Adipocyte (in vitro differentiated cells): ENCODE measurements at regions not wholly inside any gene's neighbourhood (a gene's known extent, or its start where the extent isn't known, plus 50 kb on each side); places are given as distances from the start of the nearest gene placed in this dataset.
"Not testable (repeated sequence)": the region's sequence is repeated elsewhere in the genome, so short reads cannot be mapped to it uniquely, and the experiment has no call there.

ENCODE experiments used
- DNase-seq: peaks from one replicate; pipeline ENCODE4 v3.0.0-alpha.2; 2015; ENCODE audit warnings: low read depth
- H3K27me3 ChIP-seq: replicated peaks from 2 replicates; pipeline ENCODE4 v1.7.0; 2013; ENCODE audit warnings: mild to moderate bottlenecking, low read length, moderate library complexity; ENCODE audit not compliant: control insufficient read depth, insufficient read depth
- H3K36me3 ChIP-seq: 2 replicates; pipeline ENCODE4 v1.7.0; 2013; ENCODE audit warnings: low read length, mild to moderate bottlenecking, moderate library complexity; ENCODE audit not compliant: control insufficient read depth, insufficient read depth, severe bottlenecking
- H3K4me1 ChIP-seq: 2 replicates; pipeline ENCODE4 v1.7.0; 2013; ENCODE audit warnings: mild to moderate bottlenecking, low read length, moderate library complexity; ENCODE audit not compliant: control insufficient read depth, insufficient read depth
- H3K4me3 ChIP-seq: 2 replicates; pipeline ENCODE4 v1.7.0; 2013; ENCODE audit warnings: mild to moderate bottlenecking, low read length, moderate library complexity
- H3K9ac ChIP-seq: 2 replicates; pipeline ENCODE4 v1.7.0; 2013; ENCODE audit warnings: mild to moderate bottlenecking, low read length, moderate library complexity
- H3K9me3 ChIP-seq: 2 replicates; pipeline ENCODE4 v1.7.0; 2013; ENCODE audit warnings: mild to moderate bottlenecking, low read length, moderate library complexity; ENCODE audit not compliant: control insufficient read depth

DNA sequence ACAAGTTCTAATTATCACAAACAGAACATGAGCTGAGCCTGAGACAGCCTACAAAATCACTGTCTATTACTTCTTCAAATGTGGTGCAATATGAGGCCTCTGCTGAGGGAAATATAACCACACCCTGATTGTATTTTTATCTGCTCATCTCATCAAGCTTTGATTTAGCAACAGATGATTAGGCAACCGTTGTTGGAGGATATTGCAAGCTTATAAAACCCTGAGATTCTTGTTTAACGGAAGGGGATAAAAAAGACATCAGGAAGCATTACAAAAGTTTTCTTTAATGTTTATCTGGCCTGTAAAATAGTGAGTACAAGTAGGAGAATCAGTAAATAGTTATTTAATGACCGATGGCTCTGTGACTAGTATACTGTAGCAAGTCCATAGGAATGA lies 108.5 kb downstream of the ZNF330 start:
- peak overlapping the region; percentile 56 for H3K4me3 ChIP-seq
- peak overlapping the region; percentile 68 for H3K9ac ChIP-seq
- no peaks in the 10 kb centered on the region for H3K27me3 ChIP-seq
- peaks cover 39% of the 10 kb centered on the region for H3K4me1 ChIP-seq
- DNase-seq, result peak; percentile 94
- no peaks in the 10 kb centered on the region for H3K36me3 ChIP-seq
- no peaks in the 10 kb centered on the region for H3K9me3 ChIP-seq

DNA sequence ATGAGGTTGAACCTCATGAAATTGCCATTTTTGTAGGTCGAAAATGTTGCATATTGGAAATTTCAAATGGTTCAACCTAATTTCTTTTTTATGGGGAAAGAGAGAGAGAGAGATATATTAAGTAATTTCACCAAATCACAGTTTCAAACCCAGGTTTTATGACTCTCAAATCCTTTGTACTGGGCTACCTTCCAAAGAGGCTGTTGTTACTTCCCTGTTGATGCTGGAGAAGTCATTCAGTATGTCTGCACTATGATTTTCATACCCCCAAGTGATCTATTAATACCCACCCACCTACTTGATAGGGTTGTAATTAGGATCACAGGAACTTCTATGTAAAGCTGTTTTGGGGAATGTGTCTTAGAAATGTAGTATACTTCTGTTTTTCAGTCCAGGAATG lies 109.9 kb downstream of the ZNF330 start:
- H3K9ac ChIP-seq, result peak overlapping the region; percentile 25
- H3K4me1 ChIP-seq, result peaks cover 53% of the 10 kb centered on the region
- DNase-seq, result no peak
- no peaks in the 10 kb centered on the region for H3K9me3 ChIP-seq
- no peaks in the 10 kb centered on the region for H3K36me3 ChIP-seq
- H3K27me3 ChIP-seq, result no peaks in the 10 kb centered on the region
- H3K4me3 ChIP-seq, result no peak overlapping the region

DNA sequence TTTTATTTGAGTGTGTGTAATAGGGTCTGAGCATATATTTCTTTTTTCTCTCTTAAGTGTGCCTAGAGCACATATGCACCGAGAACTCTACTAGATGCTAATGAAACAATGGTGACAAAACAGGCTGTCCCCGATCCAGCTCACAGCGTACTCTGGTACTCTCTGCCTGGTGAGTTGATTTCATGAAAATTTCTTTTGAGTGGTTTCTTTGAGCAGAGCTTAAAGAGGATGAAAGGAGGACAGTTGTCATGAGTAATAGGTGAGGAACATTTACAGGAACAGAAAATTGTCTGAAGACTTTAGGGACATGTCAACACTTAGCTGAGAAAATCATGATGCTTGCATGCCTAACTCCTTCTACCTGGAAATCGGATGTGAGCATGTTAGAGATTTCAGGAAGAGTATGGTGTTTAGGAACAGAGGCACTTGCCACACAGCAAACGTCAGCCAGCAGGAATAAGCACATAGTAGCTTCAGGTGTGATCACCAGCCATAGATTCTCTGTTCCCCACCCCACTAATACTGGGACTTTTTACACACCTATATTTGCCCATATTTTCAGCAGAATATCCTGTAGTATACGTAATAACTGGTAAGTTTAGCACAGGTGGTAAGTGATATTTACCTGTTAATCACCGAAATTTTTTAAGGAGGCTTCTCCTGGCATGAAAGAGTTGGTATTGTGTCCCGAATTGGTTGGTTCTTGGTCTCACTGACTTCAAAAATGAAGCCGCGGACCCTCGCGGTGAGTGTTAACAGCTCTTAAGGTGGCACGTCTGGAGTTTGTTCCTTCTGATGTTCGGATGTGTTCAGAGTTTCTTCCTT lies 111.1 kb downstream of the ZNF330 start:
- Histone ChIP-seq H3K9ac (no peak overlapping the region), H3K4me3 (no peak overlapping the region), H3K9me3 (no peaks in the 10 kb centered on the region), H3K36me3 (no peaks in the 10 kb centered on the region), H3K4me1 (peaks cover 57% of the 10 kb centered on the region), H3K27me3 (no peaks in the 10 kb centered on the region)
- DNase-seq, result no peak

DNA sequence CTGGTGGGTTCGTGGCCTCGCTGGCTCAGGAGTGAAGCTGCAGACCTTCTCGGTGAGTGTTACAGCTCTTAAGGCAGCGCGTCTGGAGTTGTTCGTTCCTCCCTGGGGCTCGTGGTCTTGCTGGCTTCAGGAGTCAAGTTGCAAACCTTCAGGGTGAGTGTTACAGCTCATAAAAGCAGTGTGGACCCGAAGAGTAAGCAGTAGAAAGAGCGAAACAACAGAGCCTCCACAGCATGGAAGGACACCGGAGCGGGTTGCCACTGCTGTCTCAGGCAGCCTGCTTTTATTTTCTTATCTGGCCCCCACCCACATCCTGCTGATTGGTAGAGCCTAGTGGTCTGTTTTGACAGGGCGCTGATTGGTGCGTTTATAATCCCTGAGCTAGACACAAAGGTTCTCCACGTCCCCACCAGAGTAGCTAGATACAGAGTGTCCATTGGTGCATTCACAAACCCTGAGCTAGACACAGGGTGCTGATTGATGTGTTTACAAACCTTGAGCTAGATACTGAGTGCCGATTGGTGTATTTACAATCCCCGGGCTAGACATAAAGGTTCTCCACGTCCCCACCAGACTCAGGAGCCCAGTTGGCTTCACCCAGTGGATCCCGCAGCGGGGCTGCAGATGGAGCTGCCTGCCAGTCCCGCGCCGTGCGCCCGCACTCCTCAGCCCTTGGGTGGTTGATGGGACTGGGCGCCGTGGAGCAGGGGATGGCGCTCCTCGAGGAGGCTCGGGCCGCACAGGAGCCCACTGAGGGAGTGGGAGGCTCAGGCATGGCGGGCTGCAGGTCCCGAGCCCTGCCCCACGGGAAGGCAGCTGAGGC lies 111.9 kb downstream of the ZNF330 start:
- peaks cover 57% of the 10 kb centered on the region for H3K4me1 ChIP-seq
- H3K9ac ChIP-seq, result peak overlapping the region; percentile 47
- not testable (repeated sequence) for H3K4me3 ChIP-seq, H3K27me3 ChIP-seq, DNase-seq, H3K9me3 ChIP-seq, H3K36me3 ChIP-seq

DNA sequence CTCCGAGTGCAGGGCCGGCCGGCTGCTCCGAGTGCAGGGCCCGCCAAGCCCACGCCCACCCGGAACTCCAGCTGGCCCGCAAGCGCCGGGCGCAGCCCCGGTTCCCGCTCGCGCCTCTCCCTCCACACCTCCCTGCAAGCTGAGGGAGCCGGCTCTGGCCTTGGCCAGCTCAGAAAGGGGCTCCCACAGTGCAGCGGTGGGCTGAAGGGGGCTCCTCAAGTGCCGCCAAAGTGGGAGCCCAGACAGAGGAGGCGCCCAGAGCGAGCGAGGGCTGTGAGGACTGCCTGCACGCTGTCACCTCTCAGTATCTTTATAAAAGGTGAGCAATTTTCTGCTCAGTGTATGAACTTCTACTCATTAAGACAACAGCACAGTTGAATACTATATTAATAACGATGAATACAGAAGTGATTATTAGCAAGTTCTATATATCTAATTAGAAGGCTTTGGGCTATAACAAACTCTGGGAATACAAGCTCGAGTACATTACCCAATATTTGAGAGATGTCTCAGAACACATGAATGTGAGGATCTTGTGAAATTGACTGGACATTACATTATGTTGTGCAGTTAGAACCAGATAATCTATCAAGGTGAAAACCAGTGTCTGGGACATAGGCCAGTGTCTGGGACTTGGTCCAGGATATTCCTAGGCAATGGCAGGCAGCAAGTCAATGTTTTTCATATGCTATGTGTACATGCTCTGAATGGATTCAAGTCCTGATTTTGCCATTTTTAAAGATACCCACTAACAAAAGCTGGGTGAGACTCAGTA lies 112.9 kb downstream of the ZNF330 start:
- peak overlapping the region; percentile 79 for H3K9ac ChIP-seq
- not testable (repeated sequence) for H3K36me3 ChIP-seq, H3K27me3 ChIP-seq, H3K9me3 ChIP-seq
- peak; percentile 76 for DNase-seq
- peak overlapping the region; percentile 68 for H3K4me3 ChIP-seq
- peaks cover 48% of the 10 kb centered on the region for H3K4me1 ChIP-seq

DNA sequence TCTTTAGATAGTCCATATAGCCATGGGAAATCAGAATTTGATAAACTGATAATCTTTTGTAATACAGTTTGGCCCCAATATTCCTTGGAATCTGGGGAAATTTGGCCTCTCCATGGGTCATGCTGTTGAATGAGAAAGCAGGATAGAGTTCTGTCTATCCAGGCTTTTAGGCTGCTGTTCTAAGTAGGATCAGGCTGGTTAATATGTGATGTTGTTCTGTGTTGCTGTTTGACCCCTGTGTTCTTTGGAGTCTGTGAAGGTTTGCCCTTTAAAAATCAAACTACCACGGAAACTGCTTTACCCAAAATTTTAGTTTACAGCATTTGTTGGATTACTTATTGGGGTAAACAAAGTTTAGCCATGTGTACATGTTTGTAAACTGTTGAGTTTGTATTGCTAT lies 114.5 kb downstream of the ZNF330 start:
- no peaks in the 10 kb centered on the region for H3K27me3 ChIP-seq
- no peak overlapping the region for H3K4me3 ChIP-seq
- peaks cover 34% of the 10 kb centered on the region for H3K4me1 ChIP-seq
- H3K9me3 ChIP-seq, result no peaks in the 10 kb centered on the region
- DNase-seq, result no peak
- no peaks in the 10 kb centered on the region for H3K36me3 ChIP-seq
- H3K9ac ChIP-seq, result no peak overlapping the region

DNA sequence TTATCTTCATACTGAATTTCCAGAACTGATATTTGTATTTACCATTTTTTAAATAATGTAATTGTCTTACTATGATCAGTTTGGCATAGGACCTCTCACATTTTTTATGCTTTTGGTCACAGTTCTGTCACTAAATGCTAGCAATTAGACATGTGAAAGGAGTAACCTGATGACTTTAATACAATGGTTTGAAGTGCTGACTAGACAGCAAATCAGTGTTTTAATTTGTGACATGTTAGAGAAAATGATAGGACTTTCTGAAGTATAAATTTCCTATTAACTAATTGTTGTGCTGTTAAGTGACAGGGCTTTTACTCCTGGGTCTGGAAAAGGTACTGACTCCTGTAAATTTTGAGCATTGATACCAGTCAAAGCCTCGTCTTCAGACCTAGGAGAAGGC lies 117.5 kb downstream of the ZNF330 start:
- Histone ChIP-seq H3K4me1 (peaks cover 20% of the 10 kb centered on the region), H3K9me3 (no peaks in the 10 kb centered on the region), H3K9ac (no peak overlapping the region), H3K27me3 (no peaks in the 10 kb centered on the region), H3K36me3 (no peaks in the 10 kb centered on the region), H3K4me3 (no peak overlapping the region)
- DNase-seq, result no peak

DNA sequence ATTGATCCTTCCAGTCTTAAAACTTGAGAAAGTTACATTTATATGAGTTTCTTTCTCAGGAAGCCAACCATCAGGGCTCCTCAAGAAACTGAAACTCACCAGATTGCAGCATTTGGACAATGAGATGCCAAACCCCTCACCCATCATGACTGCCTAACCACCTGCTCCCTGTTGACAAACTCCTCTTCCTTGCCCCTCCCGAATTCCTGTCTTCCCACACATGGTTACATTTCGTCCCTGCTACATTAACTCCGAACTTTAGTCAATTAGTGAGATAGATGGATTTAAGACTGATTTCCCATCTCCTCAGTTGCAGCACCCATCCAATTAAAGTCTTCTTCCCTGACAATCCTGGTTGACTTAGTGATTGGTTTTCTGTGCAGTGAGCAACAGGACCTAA lies 118.7 kb downstream of the ZNF330 start:
- no peak overlapping the region for H3K9ac ChIP-seq
- H3K9me3 ChIP-seq, result no peaks in the 10 kb centered on the region
- no peak for DNase-seq
- H3K27me3 ChIP-seq, result no peaks in the 10 kb centered on the region
- peaks cover 16% of the 10 kb centered on the region for H3K4me1 ChIP-seq
- no peak overlapping the region for H3K4me3 ChIP-seq
- no peaks in the 10 kb centered on the region for H3K36me3 ChIP-seq

DNA sequence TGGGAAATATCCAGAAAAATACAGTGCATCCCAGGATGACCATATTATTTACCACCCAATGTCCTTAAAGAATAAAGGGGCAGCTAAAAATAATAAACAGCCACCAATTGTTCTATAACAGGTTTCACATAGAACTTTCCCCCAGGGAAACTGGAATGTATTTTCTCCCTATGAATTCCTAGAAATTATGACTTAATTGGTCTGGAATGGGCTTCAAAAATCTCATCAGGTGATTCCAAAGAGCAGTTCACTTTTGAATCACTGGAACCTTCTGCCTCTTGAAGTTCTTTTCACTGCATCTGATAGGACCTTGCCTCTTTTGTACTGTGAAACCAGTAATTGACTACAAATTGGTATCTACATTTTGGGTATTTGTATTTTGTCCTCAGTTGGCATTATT lies 119.3 kb downstream of the ZNF330 start:
- DNase-seq, result no peak
- peaks cover 10% of the 10 kb centered on the region for H3K4me1 ChIP-seq
- H3K4me3 ChIP-seq, result no peak overlapping the region
- no peak overlapping the region for H3K9ac ChIP-seq
- H3K9me3 ChIP-seq, result no peaks in the 10 kb centered on the region
- H3K36me3 ChIP-seq, result no peaks in the 10 kb centered on the region
- no peaks in the 10 kb centered on the region for H3K27me3 ChIP-seq

DNA sequence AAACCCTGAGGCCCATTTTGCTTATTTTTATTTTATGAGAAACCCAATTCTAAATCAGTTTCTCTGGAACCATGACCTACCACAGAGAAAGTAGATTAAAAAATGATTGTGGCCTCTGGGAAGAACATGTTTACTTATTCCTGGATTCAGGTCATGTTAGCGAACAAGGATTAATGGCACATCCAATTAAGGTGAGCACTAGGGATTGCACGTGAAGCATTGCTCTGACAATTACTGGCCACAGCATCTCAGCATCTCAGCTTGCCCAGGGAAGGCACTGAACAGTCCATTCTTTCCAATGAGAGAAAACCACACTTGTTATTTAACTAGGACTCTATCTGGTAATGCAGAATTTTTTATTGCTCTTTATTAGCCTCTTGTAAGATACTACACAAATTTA lies 119.8 kb downstream of the ZNF330 start:
- no peaks in the 10 kb centered on the region for H3K27me3 ChIP-seq

DNA sequence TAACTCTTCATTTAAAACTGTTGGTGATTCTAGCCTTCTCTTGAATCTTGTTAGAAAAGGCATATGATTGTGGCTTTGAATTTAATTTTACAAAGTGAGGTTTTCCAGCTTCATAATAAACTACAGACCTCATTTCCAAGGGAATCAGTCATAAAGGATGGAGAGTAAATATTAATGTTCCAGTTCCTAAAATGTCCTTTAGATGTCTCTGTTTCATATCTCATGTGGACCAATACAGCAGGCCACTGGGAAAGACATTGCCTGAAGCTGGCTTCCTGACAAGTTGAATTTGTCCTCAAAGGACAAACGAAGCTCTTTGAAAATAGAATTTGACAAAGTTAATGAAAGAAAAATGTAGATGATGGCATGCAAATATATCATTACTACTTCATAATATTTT lies 125.4 kb downstream of the ZNF330 start:
- peak; percentile 87 for DNase-seq
- Histone ChIP-seq H3K4me3 (no peak overlapping the region), H3K4me1 (peaks cover 20% of the 10 kb centered on the region), H3K9me3 (no peaks in the 10 kb centered on the region), H3K9ac (no peak overlapping the region), H3K27me3 (no peaks in the 10 kb centered on the region), H3K36me3 (no peaks in the 10 kb centered on the region)

More for the DNA sequence above, 119.8 kb downstream of the ZNF330 start:
- no peak overlapping the region for H3K9ac ChIP-seq
- H3K4me1 ChIP-seq, result peaks cover 5% of the 10 kb centered on the region
- H3K9me3 ChIP-seq, result no peaks in the 10 kb centered on the region
- H3K36me3 ChIP-seq, result no peaks in the 10 kb centered on the region
- DNase-seq, result no peak
- no peak overlapping the region for H3K4me3 ChIP-seq
